ENCODE measurements at regions not wholly inside any gene's neighbourhood (a gene's known extent, or its start where the extent isn't known, plus 50 kb on each side); places are given as distances from the start of the nearest gene placed in this dataset.
"Not testable (repeated sequence)": the region's sequence is repeated elsewhere in the genome, so short reads cannot be mapped to it uniquely, and the experiment has no call there.

DNA sequence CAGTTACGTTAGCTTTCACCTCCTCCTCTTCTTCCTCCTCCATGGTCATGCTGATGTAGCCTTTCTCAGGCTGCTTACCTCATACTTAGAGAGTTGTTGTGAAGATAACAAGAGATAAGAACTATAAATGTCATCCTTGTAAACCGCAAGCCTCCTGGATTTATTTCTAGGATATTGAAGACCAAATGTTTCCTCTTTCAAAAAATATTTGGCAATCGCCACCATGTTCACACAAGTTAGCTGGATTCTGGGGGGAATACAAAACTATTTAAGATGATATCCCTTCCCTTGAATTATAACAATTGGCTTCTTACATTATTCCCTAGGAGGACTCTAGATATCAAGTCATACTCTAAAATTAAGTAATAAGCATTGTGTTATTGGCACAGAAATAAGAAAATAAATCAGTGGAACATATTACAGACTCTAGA is 99.8 kb upstream of the PLEKHG1 start:
- Histone ChIP-seq H2AFZ (ENCODE audit: low read depth) (no peak overlapping the region), H3K4me1 (ENCODE audit: control insufficient read depth in 1 of 2, insufficient read depth in 2 of 2, low read depth in 1 of 2, low read length in 1 of 2) (no peaks in the 10 kb centered on the region), H3K27me3 (ENCODE audit: insufficient read depth) (no peaks in the 10 kb centered on the region), H3K9ac (no peak overlapping the region), H3K79me2 (ENCODE audit: insufficient read depth) (no peaks in the 10 kb centered on the region), H3K9me2 (no peaks in the 10 kb centered on the region), H4K20me1 (ENCODE audit: insufficient read depth) (no peaks in the 10 kb centered on the region), H3K27ac (ENCODE audit: low read depth in 2 of 2, low read length in 1 of 2) (no peak overlapping the region), H3F3A (replicated peaks; ENCODE audit: insufficient read depth) (no peaks in the 10 kb centered on the region), H3K4me2 (no peak overlapping the region), H3K36me3 (replicated peaks in 1 of 2; ENCODE audit: control insufficient read depth in 1 of 2, insufficient read depth in 2 of 2, low read length in 1 of 2) (no peaks in the 10 kb centered on the region), H3K4me3 (ENCODE audit: low read depth in 2 of 2, low read length in 1 of 2) (no peak overlapping the region), H3K9me3 (no peaks in the 10 kb centered on the region)
- no peak for DNase-seq
- CTCF ChIA-PET, result no interaction called here
- no peak for TF ChIP-seq SMC3 (IDR thresholded peaks at IDR 0.05; ENCODE audit: low read depth, low read length)
- TF ChIP-seq, protein P1, sequence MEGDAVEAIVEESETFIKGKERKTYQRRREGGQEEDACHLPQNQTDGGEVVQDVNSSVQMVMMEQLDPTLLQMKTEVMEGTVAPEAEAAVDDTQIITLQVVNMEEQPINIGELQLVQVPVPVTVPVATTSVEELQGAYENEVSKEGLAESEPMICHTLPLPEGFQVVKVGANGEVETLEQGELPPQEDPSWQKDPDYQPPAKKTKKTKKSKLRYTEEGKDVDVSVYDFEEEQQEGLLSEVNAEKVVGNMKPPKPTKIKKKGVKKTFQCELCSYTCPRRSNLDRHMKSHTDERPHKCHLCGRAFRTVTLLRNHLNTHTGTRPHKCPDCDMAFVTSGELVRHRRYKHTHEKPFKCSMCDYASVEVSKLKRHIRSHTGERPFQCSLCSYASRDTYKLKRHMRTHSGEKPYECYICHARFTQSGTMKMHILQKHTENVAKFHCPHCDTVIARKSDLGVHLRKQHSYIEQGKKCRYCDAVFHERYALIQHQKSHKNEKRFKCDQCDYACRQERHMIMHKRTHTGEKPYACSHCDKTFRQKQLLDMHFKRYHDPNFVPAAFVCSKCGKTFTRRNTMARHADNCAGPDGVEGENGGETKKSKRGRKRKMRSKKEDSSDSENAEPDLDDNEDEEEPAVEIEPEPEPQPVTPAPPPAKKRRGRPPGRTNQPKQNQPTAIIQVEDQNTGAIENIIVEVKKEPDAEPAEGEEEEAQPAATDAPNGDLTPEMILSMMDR (IDR thresholded peaks at IDR 0.05), result no peak
- TF ChIP-seq, protein P2, sequence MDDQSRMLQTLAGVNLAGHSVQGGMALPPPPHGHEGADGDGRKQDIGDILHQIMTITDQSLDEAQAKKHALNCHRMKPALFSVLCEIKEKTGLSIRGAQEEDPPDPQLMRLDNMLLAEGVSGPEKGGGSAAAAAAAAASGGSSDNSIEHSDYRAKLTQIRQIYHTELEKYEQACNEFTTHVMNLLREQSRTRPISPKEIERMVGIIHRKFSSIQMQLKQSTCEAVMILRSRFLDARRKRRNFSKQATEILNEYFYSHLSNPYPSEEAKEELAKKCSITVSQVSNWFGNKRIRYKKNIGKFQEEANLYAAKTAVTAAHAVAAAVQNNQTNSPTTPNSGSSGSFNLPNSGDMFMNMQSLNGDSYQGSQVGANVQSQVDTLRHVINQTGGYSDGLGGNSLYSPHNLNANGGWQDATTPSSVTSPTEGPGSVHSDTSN (IDR thresholded peaks at IDR 0.05), result no peak
- 20% methylated on average over 3 of the region's 3 CpGs for WGBS (ENCODE audit: low lambda C conversion rate)
- POLR2A ChIA-PET, result no interaction called here

DNA sequence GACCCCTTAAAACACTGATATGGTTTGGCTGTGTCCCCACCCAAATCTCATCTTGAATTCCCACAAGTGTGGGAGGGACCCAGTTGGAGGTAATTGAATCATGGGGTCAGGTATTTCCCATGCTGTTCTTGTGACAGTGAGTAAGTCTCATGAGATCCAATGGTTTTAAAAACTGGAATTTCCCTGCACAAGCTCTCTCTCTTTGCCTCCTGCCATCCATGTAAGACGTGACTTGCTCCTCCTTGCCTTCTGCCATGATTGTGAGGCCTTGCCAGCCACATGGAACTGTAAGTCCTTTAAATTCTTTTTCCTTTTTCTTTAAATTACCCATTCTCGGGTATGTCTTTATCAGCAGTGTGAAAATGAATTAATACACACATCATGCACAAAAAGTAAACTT is 99.1 kb upstream of the PLEKHG1 start:
- H3K4me3 ChIP-seq (ENCODE audit: low read depth in 2 of 2, low read length in 1 of 2); H4K20me1 ChIP-seq (ENCODE audit: insufficient read depth); H3K27me3 ChIP-seq (ENCODE audit: insufficient read depth); POLR2A ChIA-PET; H3K9me3 ChIP-seq; H3K9ac ChIP-seq; H3F3A ChIP-seq (replicated peaks; ENCODE audit: insufficient read depth); H3K36me3 ChIP-seq (replicated peaks in 1 of 2; ENCODE audit: control insufficient read depth in 1 of 2, insufficient read depth in 2 of 2, low read length in 1 of 2); DNase-seq; H3K4me2 ChIP-seq; CTCF ChIA-PET; H3K4me1 ChIP-seq (ENCODE audit: control insufficient read depth in 1 of 2, insufficient read depth in 2 of 2, low read depth in 1 of 2, low read length in 1 of 2); H3K9me2 ChIP-seq; H3K27ac ChIP-seq (ENCODE audit: low read depth in 2 of 2, low read length in 1 of 2); H3K79me2 ChIP-seq (ENCODE audit: insufficient read depth); H2AFZ ChIP-seq (ENCODE audit: low read depth): not testable (repeated sequence)
- WGBS (ENCODE audit: low lambda C conversion rate), result 6% methylated on average over 2 of the region's 2 CpGs

DNA sequence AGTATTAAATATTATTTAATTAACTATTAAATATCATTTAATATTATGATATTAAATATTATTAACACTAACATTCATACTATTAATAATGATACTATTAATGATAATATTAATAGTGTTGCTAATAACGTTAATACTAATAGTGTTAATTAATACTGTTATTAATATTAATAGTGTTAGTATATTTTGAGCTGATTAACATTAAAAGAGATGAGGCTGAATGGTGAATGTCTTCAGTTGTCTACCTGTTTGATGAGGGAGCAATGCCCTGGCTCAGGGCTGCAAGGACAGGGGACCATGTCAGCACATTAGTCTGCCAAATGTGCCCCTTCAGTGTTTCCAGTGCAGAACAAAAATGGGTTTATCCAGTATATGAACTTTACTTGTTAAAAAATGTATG is 96.6 kb upstream of the PLEKHG1 start:
- no peak overlapping the region for H3K4me2 ChIP-seq
- peak; percentile 15 for DNase-seq
- H3F3A ChIP-seq (replicated peaks; ENCODE audit: insufficient read depth), result no peaks in the 10 kb centered on the region
- no peak overlapping the region for H3K27ac ChIP-seq (ENCODE audit: low read depth in 2 of 2, low read length in 1 of 2)
- H2AFZ ChIP-seq (ENCODE audit: low read depth), result no peak overlapping the region
- H3K27me3 ChIP-seq (ENCODE audit: insufficient read depth), result no peaks in the 10 kb centered on the region
- WGBS (ENCODE audit: low lambda C conversion rate), result 25% methylated on average over 1 of the region's 1 CpG
- H3K36me3 ChIP-seq (replicated peaks in 1 of 2; ENCODE audit: control insufficient read depth in 1 of 2, insufficient read depth in 2 of 2, low read length in 1 of 2), result no peaks in the 10 kb centered on the region
- H3K9me3 ChIP-seq, result no peaks in the 10 kb centered on the region
- no peak overlapping the region for H3K9ac ChIP-seq
- H3K9me2 ChIP-seq, result no peaks in the 10 kb centered on the region
- H3K4me3 ChIP-seq (ENCODE audit: low read depth in 2 of 2, low read length in 1 of 2), result no peak overlapping the region
- ChIA-PET POLR2A (no interaction called here), CTCF (no interaction called here)
- no peaks in the 10 kb centered on the region for H3K79me2 ChIP-seq (ENCODE audit: insufficient read depth)
- no peaks in the 10 kb centered on the region for H3K4me1 ChIP-seq (ENCODE audit: control insufficient read depth in 1 of 2, insufficient read depth in 2 of 2, low read depth in 1 of 2, low read length in 1 of 2)
- no peaks in the 10 kb centered on the region for H4K20me1 ChIP-seq (ENCODE audit: insufficient read depth)
- TF ChIP-seq, protein P2 (IDR thresholded peaks at IDR 0.05), result no peak
- TF ChIP-seq TCF12 (IDR thresholded peaks at IDR 0.05), result no peak
- TF ChIP-seq, protein P3, sequence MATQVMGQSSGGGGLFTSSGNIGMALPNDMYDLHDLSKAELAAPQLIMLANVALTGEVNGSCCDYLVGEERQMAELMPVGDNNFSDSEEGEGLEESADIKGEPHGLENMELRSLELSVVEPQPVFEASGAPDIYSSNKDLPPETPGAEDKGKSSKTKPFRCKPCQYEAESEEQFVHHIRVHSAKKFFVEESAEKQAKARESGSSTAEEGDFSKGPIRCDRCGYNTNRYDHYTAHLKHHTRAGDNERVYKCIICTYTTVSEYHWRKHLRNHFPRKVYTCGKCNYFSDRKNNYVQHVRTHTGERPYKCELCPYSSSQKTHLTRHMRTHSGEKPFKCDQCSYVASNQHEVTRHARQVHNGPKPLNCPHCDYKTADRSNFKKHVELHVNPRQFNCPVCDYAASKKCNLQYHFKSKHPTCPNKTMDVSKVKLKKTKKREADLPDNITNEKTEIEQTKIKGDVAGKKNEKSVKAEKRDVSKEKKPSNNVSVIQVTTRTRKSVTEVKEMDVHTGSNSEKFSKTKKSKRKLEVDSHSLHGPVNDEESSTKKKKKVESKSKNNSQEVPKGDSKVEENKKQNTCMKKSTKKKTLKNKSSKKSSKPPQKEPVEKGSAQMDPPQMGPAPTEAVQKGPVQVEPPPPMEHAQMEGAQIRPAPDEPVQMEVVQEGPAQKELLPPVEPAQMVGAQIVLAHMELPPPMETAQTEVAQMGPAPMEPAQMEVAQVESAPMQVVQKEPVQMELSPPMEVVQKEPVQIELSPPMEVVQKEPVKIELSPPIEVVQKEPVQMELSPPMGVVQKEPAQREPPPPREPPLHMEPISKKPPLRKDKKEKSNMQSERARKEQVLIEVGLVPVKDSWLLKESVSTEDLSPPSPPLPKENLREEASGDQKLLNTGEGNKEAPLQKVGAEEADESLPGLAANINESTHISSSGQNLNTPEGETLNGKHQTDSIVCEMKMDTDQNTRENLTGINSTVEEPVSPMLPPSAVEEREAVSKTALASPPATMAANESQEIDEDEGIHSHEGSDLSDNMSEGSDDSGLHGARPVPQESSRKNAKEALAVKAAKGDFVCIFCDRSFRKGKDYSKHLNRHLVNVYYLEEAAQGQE (IDR thresholded peaks at IDR 0.05; ENCODE audit: low read depth, low read length), result no peak
- TF ChIP-seq MXI1 (IDR thresholded peaks at IDR 0.05; ENCODE audit: low read depth, low read length), result no peak
- no peak for TF ChIP-seq ELF1 (IDR thresholded peaks at IDR 0.05)
- no peak for TF ChIP-seq NRF1 (IDR thresholded peaks at IDR 0.05; ENCODE audit: low read depth, low read length)
- TF ChIP-seq FOXM1 (IDR thresholded peaks at IDR 0.05; ENCODE audit: low read depth), result no peak
- TF ChIP-seq, protein P4, sequence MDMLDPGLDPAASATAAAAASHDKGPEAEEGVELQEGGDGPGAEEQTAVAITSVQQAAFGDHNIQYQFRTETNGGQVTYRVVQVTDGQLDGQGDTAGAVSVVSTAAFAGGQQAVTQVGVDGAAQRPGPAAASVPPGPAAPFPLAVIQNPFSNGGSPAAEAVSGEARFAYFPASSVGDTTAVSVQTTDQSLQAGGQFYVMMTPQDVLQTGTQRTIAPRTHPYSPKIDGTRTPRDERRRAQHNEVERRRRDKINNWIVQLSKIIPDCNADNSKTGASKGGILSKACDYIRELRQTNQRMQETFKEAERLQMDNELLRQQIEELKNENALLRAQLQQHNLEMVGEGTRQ (IDR thresholded peaks at IDR 0.05; ENCODE audit: borderline replicate concordance, low read depth, low read length), result no peak
- TF ChIP-seq, protein P1 (IDR thresholded peaks at IDR 0.05), result no peak
- no peak for TF ChIP-seq NFIC (IDR thresholded peaks at IDR 0.05; ENCODE audit: borderline replicate concordance)

Data from SK-N-SH (cell line).